T-helper 2 cell (primary cell): ENCODE measurements at regions not wholly inside any gene's neighbourhood (a gene's known extent, or its start where the extent isn't known, plus 50 kb on each side); places are given as distances from the start of the nearest gene placed in this dataset.

Source experiments
- DNase-seq, 5 experiments: peaks; one replicate each; pipeline versions ENCODE4 v3.0.0 to v3.0.0-alpha.2; 2012 to 2022

DNA sequence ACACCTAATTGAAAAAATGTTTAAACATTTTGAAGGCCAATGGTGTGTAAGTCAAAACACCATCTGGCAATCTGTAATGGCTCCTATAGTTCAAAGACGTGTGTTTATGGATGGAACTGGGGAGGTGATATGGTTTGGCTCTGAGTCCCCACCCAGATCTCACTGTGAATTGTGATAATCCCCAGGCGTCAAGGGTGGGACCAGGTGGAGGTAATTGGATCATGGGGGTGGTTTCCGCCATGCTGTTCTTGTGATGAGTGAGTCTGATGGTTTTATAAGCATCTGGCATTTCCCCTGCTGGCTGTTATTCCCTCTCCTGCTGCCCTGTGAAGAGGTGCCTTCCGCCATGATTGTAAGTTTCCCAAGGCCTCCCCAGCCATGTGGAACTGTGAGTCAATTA is 52.2 kb downstream of the ADRA2C start:
- no peak for DNase-seq

DNA sequence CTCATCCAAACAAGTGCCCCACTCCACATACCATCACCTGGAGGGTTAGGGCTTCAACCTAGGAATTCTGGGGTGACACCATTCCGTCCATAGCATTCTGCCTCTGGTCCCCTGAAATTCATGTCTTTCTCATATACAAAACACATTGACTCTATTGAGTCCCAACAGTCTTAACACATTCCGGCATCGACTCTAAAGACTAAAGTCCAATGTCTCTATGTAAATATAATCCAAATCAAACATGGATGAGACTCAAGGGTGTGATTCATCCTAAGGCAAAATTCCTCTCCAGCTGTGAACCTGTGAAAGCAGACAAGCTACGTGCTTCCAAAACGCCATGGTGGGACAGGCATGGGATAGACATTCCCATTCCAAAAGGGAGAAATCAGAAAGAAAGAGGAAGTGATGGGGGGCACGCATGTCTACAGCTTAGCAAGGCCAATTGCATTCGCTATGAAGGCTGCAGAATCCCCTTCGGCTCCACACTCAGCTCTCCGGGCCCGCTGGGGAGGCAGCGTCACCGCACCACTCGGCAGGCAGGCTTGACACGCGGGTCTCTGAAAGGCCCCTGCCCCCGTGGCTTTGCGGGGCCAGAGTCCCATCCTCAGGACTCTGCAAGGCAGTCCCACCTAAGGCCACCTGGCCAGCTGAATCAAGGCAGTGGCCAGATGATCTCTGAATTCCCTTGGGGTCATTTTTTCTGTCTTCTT is 53.2 kb downstream of the ADRA2C start:
- no peak for DNase-seq

DNA sequence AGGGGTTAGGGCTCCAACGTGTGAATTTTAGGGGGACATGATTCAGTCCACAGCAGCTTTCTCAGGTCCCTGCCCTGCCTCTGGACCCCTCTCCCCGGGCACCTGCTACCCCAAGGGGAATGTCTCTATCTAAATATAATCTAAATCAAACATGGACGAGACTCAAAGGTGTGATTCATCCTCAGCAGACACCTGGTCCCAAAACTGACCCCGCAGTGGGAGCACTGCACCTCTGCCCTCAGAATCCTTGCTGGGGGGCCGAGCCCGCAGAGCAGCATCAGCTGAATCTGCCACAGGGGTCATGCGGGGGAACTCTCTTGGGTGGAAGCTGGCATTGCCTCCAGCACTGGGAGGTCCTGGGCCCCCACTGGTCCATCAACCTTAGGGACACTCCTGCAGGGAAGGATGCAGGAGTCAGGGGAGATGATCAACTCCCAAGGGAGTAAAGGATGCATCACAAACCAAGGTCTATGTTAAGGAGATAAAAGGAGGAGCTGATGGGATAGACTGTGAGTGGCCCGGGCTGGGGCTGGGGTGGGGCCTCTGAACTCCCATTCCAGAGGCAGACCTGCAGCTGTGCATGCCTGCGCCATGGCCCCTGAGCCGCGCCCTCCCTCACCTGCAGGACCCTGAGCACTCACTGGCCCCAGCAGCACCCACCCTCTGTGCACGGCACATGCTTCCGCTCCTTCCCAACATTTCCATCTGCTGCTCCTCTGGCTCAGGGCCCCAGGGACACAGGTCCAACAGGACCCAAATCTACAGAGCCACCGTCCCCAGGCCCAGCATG is 54.0 kb downstream of the ADRA2C start:
- no peak for DNase-seq

DNA sequence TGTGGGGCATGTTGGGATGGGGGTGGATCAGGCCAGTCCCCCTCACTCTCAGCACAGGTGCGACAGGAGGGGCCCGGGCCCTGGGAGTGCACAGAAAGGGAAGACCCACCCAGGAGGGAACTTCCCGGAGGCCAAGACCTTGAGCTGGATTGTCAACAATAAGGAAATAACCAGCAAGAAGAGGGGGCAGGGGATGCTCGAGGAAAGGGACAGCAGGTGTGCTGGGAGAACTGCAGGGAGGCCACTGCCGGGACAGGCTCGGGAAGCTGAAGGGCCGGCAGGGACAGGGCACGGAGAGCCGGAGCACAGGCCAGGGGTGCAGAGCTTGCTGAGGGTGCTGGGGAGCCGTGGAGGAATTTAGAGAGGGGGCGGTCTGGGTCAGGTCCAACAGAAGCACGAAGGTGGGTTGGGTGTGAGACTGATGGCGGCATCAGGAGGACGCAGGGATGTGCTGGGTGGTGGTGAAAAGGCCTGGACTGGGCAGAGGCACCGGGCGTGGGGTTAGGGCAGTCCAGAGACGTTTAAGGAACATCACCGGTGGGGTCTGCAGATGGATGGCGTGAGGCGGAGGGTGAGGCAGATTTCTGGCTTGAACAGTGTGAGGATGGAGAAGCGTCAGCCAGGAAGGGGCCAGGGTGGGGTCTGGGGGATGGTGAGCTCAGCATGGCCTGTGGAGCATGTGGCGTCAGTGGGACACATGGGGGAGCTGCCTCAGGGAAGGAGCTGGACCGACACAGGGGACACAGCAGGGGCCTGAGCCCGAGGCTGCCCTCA is 54.8 kb downstream of the ADRA2C start:
- no peak for DNase-seq

DNA sequence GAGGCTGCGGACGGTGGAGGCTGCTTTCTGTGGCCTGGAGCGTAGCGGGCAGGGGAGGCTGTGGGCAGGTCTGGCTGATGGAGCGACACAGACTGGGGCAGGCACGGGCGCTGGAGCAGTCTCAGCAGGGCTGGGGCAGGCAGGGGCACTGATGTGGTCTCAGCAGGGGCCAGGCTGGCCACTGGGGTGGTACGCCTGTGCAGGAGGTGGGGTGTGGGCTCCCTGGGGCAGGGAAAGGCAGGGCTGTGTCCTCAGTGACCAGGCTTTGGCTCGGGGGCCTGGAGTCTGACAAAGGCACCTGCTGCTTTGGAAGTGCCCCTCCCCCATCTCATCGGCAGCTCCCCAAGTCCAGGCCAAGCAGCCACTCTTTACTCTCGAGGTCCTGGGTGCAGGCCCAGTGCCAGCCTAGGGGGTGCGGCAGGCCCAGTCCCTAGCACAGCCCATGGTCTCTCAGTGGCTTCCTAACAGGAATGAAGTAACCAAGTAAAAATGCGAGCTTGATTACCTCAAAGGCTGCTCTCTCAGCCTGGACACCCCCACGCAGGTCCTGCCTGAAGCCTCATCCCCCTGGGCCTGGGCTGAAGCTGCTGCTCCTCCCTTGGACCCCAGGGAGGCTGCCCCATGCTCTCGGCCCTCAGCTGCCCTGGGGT is 55.5 kb downstream of the ADRA2C start:
- no peak for DNase-seq

DNA sequence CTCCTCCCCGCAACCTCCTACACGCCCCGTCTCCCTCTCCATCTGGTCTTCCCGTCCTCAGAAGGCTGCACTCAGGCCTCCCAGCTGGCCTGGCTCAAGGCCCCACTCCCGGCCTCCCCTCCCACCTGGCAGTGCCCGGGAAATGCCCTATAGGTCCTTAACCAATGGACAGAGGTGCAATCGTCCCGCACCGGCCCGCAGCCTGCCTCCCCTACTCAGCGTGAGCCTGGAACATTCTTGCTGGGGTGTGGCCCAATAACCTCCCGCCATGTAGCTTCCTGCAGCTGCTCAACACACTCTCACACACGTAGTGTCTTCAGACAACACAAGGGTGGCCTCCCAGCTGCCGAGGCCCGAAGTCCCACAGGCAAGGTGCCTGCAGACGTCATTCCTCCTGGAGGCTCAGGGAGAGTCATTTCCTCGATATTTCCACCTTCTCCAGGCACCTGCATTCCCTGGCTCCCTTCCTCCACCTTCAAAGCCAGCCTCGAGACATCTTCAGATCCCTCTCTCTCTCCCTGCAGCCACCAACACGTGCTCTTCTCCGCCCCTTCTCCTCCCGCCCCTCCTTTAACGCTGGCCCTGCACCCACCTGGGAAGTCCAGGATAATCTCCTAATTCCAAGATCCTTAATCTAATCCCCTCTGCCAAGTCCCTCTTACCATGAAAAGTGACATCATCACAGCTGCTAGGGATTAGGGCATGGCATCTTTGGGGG is 56.2 kb downstream of the ADRA2C start:
- DNase-seq: no peak

GRCh38 chr4:3823496-3824341 is 57.5 kb downstream of the ADRA2C start:
- no peak for DNase-seq

- no peak for DNase-seq
Observed at GRCh38 chr4:3824521-3825270, 58.5 kb downstream of the ADRA2C start.

GRCh38 chr4:3825530-3825929 is 59.3 kb downstream of the ADRA2C start:
- DNase-seq: no peak

- DNase-seq: no peak
Observed at GRCh38 chr4:3826247-3827172, 60.3 kb downstream of the ADRA2C start.

DNA sequence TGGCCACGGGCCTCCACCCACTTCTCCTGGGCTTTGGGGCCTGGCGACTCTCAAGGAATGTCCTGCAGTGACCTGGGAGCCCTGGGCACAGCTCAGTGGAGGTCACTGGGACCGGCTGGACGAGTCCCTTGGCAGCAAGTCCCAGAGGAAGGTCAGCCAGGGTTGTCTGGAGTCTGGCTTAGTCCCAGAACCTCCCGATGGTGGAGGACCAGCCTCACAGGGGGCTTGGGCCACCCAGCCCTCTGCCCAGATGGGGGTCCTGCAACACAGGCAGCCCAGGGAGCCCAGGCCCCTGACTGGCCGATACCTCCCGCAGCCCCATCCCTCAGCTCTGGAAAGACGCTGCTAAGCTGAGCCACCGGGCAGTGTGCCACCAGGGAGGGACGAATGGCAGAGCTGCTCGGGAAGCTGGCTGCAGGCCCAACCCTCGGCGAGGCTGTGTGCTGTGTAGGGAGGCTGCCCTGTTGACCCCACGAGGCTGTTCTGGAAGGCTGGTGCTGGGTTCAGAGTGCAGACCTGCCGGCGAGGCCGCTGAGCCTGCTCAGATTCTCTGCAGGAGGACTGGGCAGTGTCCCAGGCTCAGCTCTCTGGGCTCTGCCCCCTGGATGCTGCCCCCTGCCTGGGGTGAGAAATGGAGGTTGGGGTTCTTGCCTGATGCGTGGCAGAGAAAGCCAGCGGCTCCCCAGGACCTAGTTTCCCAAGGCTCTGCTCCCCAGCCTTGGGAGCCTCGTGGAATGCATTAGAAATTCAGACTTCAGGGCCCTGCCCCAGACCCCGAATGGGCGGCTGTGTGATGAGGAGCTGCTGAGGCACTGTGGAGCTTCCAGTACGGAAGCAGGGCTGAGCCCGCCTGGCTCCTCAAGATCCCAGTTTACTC is 61.7 kb downstream of the ADRA2C start:
- DNase-seq: no peak

DNA sequence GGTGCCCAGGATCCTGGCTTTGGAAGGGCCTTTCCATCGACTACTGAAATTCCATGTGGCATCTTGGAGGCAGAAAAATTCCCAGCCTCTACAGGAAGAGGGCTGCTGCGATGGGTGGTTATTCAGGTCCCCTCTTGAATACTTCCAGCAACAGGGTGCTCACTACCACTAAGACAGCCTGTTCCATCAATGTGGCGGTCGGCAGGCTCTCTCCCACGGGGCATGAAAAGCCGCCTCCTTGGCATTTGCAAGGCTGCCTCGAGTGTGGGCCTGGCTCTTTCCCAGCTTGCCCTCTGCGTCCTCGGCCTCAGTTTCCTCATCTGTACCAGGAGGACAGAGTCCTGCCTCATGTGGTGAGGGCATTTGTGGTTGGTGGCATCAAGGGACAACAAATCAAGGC is 62.4 kb downstream of the ADRA2C start:
- no peak for DNase-seq

DNA sequence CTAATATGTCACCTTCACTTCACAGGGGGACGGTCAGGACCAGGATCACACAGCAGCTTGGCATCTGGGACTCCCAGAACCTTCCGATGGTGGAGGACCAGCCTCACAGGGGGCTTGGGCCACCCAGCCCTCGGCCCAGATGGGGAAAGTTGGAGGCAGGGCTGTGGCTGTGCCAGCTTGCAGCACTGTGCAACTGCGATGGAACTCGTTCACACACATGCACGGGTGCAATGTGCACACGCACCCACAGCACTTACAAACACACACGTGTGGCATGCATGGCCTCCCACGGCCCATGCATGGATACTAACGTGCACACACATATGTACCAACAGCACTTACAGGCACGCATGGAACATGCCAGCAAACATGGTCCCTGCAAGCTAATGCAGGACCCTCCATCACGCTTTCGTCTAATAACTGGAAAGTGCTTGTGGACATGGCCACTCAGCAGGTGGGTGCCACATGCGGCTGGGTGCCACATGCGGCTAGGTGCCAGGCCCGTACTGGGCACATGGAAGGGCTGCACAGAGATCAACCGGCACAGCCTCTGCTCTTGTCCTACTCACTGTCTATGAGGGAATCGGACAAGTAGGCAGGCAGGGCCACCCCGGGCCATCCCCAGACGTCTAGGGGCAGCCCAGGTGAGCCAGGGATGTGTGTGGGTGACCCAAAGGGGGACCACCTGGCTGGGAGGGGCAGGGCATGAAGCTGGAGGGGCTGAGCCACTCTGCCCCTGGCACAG is 63.2 kb downstream of the ADRA2C start:
- no peak for DNase-seq

DNA sequence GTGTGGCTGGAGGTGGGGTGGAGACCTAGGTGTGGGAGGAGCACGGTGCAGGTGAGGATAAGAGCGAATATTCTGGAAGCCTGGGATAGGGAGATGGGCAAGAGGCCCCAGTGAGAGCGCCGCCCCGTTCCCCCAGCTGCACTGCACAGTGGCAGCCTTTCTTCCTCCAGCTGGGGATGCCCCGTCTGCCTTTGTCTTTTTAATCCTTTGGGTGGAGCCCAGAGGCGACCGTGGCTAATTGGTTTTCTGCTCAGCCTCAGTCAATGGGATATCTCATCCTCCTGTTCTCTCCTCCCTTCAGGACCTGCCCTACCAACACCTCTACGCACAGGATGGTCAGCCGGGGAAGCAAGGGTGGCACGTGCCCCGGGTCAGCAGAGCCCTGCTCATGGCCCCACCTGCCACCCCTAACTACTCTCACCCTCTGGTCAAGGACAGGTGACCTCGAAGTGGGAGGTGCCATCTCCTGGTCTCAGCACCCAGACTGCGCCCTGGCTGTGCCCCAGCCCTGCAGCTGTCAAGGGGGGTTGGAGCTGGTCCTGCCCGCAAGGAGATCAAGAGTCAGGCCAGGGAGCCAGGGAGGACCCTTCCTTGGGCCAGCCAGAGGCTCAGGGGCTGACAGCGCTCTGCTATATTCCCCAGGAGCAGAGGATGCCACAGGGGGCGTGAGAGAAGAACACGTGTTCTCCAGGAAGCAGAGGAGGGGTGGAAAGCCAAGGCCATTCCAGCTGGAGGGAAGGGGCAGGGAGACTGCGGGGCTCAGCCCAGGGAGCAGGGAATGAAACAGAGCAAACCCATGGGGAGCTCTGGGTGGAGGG is 64.0 kb downstream of the ADRA2C start:
- DNase-seq: no peak

- DNase-seq: no peak
Observed at GRCh38 chr4:3830774-3831528, 64.8 kb downstream of the ADRA2C start.
